H9 (cell line): ENCODE measurements at regions not wholly inside any gene's neighbourhood (a gene's known extent, or its start where the extent isn't known, plus 50 kb on each side); places are given as distances from the start of the nearest gene placed in this dataset.

ENCODE experiments used
- DNase-seq: peaks from one replicate; pipeline ENCODE4 v3.0.0-alpha.2; 2017
- H2AFZ ChIP-seq: one replicate; pipeline ENCODE4 v1.6.1; 2013; ENCODE audit warnings: mild to moderate bottlenecking, low read length, control low read depth, moderate library complexity
- H2AK5ac ChIP-seq: 2 replicates; pipeline ENCODE4 v1.6.1; 2013; ENCODE audit warnings: low read length, control low read depth, mixed read lengths; ENCODE audit not compliant: insufficient read length
- H2BK120ac ChIP-seq: one replicate; pipeline ENCODE4 v1.6.1; 2013; ENCODE audit warnings: low read depth, mild to moderate bottlenecking, low read length, control low read depth, inconsistent platforms; ENCODE audit not compliant: poor library complexity, severe bottlenecking
- H2BK12ac ChIP-seq: 2 replicates; pipeline ENCODE4 v1.6.1; 2013; ENCODE audit warnings: low read length, control low read depth, mixed read lengths, low read depth; ENCODE audit not compliant: insufficient read length
- H2BK15ac ChIP-seq: 2 replicates; pipeline ENCODE4 v1.6.1; 2013; ENCODE audit warnings: low read depth, low read length, control low read depth
- H2BK20ac ChIP-seq: one replicate; pipeline ENCODE4 v1.6.1; 2013; ENCODE audit warnings: low read depth, mild to moderate bottlenecking, low read length, control low read depth, inconsistent platforms; ENCODE audit not compliant: poor library complexity, severe bottlenecking
- H2BK5ac ChIP-seq: 2 replicates; pipeline ENCODE4 v1.6.1; 2013; ENCODE audit warnings: low read length, control low read depth, mixed read lengths; ENCODE audit not compliant: insufficient read length
- H3K14ac ChIP-seq: 2 replicates; pipeline ENCODE4 v1.6.1; 2013; ENCODE audit warnings: low read length, control low read depth; ENCODE audit not compliant: insufficient read depth
- H3K18ac ChIP-seq: 2 replicates; pipeline ENCODE4 v1.6.1; 2013; ENCODE audit warnings: low read depth, mild to moderate bottlenecking, mixed read lengths, low read length, control low read depth; ENCODE audit not compliant: insufficient read length
- H3K23ac ChIP-seq: 2 replicates; pipeline ENCODE4 v1.6.1; 2013; ENCODE audit warnings: low read length, control low read depth, mixed read lengths, low read depth; ENCODE audit not compliant: insufficient read length
- H3K23me2 ChIP-seq: 2 replicates; pipeline ENCODE4 v1.6.1; 2013; ENCODE audit warnings: low read depth, mild to moderate bottlenecking, mixed read lengths, low read length, control low read depth; ENCODE audit not compliant: insufficient read length, poor library complexity, severe bottlenecking
- H3K27ac ChIP-seq: 2 replicates; pipeline ENCODE4 v1.5.1; 2013; ENCODE audit warnings: low read length, control low read depth, mixed read lengths, low read depth; ENCODE audit not compliant: insufficient read length
- H3K27me3 ChIP-seq: 2 replicates; pipeline ENCODE4 v1.6.1; 2013; ENCODE audit warnings: low read length, control low read depth, inconsistent platforms; ENCODE audit not compliant: insufficient read depth
- H3K4ac ChIP-seq: 2 replicates; pipeline ENCODE4 v1.6.1; 2013; ENCODE audit warnings: low read depth, mild to moderate bottlenecking, control low read depth, inconsistent platforms, low read length, moderate library complexity
- H3K4me1 ChIP-seq: 2 replicates; pipeline ENCODE4 v1.6.1; 2013; ENCODE audit warnings: low read length, control low read depth, inconsistent platforms; ENCODE audit not compliant: insufficient read depth
- H3K4me2 ChIP-seq: 2 replicates; pipeline ENCODE4 v1.6.1; 2013; ENCODE audit warnings: low read length, control low read depth, mixed read lengths; ENCODE audit not compliant: insufficient read length, insufficient read depth
- H3K56ac ChIP-seq: 2 replicates; pipeline ENCODE4 v1.6.1; 2013; ENCODE audit warnings: low read depth, mild to moderate bottlenecking, mixed read lengths, low read length, control low read depth; ENCODE audit not compliant: insufficient read length
- H3K79me1 ChIP-seq: 2 replicates; pipeline ENCODE4 v1.6.1; 2013; ENCODE audit warnings: low read depth, mild to moderate bottlenecking, moderate library complexity, low read length, control low read depth, inconsistent platforms; ENCODE audit not compliant: insufficient read depth, poor library complexity, severe bottlenecking
- H3K79me2 ChIP-seq: 2 replicates; pipeline ENCODE4 v1.6.1; 2013; ENCODE audit warnings: low read length, control low read depth, inconsistent platforms; ENCODE audit not compliant: insufficient read depth
- H3K9ac ChIP-seq: 2 replicates; pipeline ENCODE4 v1.6.1; 2013; ENCODE audit warnings: low read length, control low read depth, mixed read lengths; ENCODE audit not compliant: insufficient read length; ENCODE audit errors: extremely low read depth
- H3K9me3 ChIP-seq: one replicate; pipeline ENCODE4 v1.6.1; 2013; ENCODE audit warnings: low read depth, low read length, inconsistent platforms; ENCODE audit not compliant: control insufficient read depth
- H3T11ph ChIP-seq: one replicate; pipeline ENCODE4 v1.6.1; 2013; ENCODE audit warnings: mild to moderate bottlenecking, low read length, control low read depth, inconsistent platforms
- H4K20me1 ChIP-seq: one replicate; pipeline ENCODE4 v1.6.1; 2013; ENCODE audit not compliant: control insufficient read depth, insufficient read length, insufficient read depth
- H4K5ac ChIP-seq: 2 replicates; pipeline ENCODE4 v1.6.1; 2013; ENCODE audit warnings: low read depth, mild to moderate bottlenecking, mixed read lengths, low read length, control low read depth; ENCODE audit not compliant: insufficient read length
- H4K8ac ChIP-seq: replicated peaks from 2 replicates; pipeline ENCODE4 v1.6.1; 2013; ENCODE audit warnings: low read length, control low read depth, mixed read lengths, low read depth; ENCODE audit not compliant: insufficient read length
- H4K91ac ChIP-seq: 2 replicates; pipeline ENCODE4 v1.6.1; 2013; ENCODE audit warnings: low read depth, mild to moderate bottlenecking, moderate library complexity, mixed read lengths, low read length, control low read depth; ENCODE audit not compliant: insufficient read length
- H3K27ac Mint-ChIP-seq, 3 experiments: 2 replicates in 2 of 3; 3 replicates in 1 of 3; pipeline ENCODE4 v1.8.0; 2020 to 2021; ENCODE audit warnings: mixed read lengths in 3 of 3, mild to moderate bottlenecking in 1 of 3, moderate library complexity in 1 of 3
- H3K27me3 Mint-ChIP-seq: 2 replicates; pipeline ENCODE4 v1.8.0; 2021; ENCODE audit warnings: low read depth, mild to moderate bottlenecking, moderate library complexity, mixed read lengths
- H3K36me3 Mint-ChIP-seq, 3 experiments: 2 replicates in 2 of 3; 3 replicates in 1 of 3; pipeline ENCODE4 v1.8.0; 2020 to 2021; ENCODE audit warnings: low read depth in 3 of 3, mixed read lengths in 3 of 3; ENCODE audit not compliant: insufficient read depth in 1 of 3
- H3K4me1 Mint-ChIP-seq, 2 experiments: 2 replicates each; pipeline ENCODE4 v1.8.0; 2020; ENCODE audit warnings: mixed read lengths in 2 of 2
- H3K4me3 Mint-ChIP-seq, 2 experiments: 2 replicates in 1 of 2; 3 replicates in 1 of 2; pipeline ENCODE4 v1.8.0; 2020 to 2021; ENCODE audit warnings: mild to moderate bottlenecking in 2 of 2, mixed read lengths in 2 of 2, moderate library complexity in 1 of 2
- H3K9me3 Mint-ChIP-seq, 2 experiments: 2 replicates in 1 of 2; 3 replicates in 1 of 2; pipeline ENCODE4 v1.8.0; 2020; ENCODE audit warnings: mild to moderate bottlenecking in 2 of 2, mixed read lengths in 2 of 2, moderate library complexity in 1 of 2
- WGBS: extraction: QIAGEN DNeasy Blood & Tissue Kit; methylation state at CpG from one replicate; pipeline ENCODE4 v1.1.7; 2013; ENCODE audit warnings: missing lambda C conversion rate, low lambda C conversion rate, mixed read lengths; ENCODE audit not compliant: insufficient read length; ENCODE audit errors: extremely low coverage; 5-methylcytosine and 5-hydroxymethylcytosine counted together
- TF ChIP-seq, protein P1 (sequence below): fragments of 200-600 bp; sonication (generic); conservative IDR thresholded peaks from 3 replicates; pipeline ENCODE4 v1.8.0; 2021; ENCODE audit warnings: antibody characterized with exemption, mild to moderate bottlenecking

DNA sequence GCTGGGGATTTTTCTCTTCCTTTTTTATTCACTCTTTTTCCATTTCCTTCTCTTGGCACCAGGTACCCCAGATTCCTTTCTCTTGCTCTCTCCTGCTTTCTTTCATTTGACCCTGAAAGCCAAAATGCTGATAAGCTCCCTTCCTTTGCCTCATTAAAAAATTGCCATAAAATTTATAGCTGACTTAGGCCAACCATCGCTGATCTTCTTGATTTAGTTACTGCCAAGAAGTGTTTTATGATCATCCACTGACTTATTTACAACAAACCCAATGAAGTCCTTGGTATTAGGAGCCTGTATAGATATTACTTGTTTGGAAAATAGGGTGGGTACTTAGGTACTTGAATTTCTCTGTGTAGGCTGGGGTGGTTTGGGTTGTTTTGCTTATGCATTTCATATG is 173.2 kb upstream of the PHYHIPL start:
- no peaks in the 10 kb centered on the region for H3K36me3 Mint-ChIP-seq
- H2BK15ac ChIP-seq: no peak overlapping the region
- no peak overlapping the region for H2AFZ ChIP-seq
- no peak overlapping the region for H3K18ac ChIP-seq
- no peak overlapping the region for H3K9ac ChIP-seq
- H2BK5ac ChIP-seq: no peak overlapping the region
- H3K79me2 ChIP-seq: no peaks in the 10 kb centered on the region
- H4K8ac ChIP-seq: no peak overlapping the region
- no peak overlapping the region for H4K5ac ChIP-seq
- H3K4me2 ChIP-seq: no peak overlapping the region
- H3K27ac Mint-ChIP-seq: no peak overlapping the region
- no peak overlapping the region for H3K23ac ChIP-seq
- H3K27me3 Mint-ChIP-seq: peaks cover 2% of the 10 kb centered on the region; the same call in 1 of the 2 replicates
- no peaks in the 10 kb centered on the region for H3K4me1 ChIP-seq
- H4K20me1 ChIP-seq: no peaks in the 10 kb centered on the region
- no peaks in the 10 kb centered on the region for H3K79me1 ChIP-seq
- no peak overlapping the region for H2BK20ac ChIP-seq
- H4K91ac ChIP-seq: no peak overlapping the region
- no peaks in the 10 kb centered on the region for H3K9me3 Mint-ChIP-seq
- H2BK12ac ChIP-seq: no peak overlapping the region
- DNase-seq: no peak
- H3K4ac ChIP-seq: no peak overlapping the region
- no peaks in the 10 kb centered on the region for H3K9me3 ChIP-seq
- whole genome bisulfite sequencing: no CpG with 5 or more reads among the region's 1 CpG
- no peak overlapping the region for H3K14ac ChIP-seq
- H3K27ac ChIP-seq: no peak overlapping the region
- H3T11ph ChIP-seq: no peak overlapping the region
- no peak overlapping the region for H3K56ac ChIP-seq
- H2BK120ac ChIP-seq: no peak overlapping the region
- H3K4me1 Mint-ChIP-seq: peaks cover under 1 to 3% of the 10 kb centered on the region in 2 experiments; a peak in 3 of 4 replicates
- H3K4me3 Mint-ChIP-seq: no peak overlapping the region
- H2AK5ac ChIP-seq: no peak overlapping the region
- H3K27me3 ChIP-seq: no peaks in the 10 kb centered on the region
- no peaks in the 10 kb centered on the region for H3K23me2 ChIP-seq
- TF ChIP-seq, protein P1, sequence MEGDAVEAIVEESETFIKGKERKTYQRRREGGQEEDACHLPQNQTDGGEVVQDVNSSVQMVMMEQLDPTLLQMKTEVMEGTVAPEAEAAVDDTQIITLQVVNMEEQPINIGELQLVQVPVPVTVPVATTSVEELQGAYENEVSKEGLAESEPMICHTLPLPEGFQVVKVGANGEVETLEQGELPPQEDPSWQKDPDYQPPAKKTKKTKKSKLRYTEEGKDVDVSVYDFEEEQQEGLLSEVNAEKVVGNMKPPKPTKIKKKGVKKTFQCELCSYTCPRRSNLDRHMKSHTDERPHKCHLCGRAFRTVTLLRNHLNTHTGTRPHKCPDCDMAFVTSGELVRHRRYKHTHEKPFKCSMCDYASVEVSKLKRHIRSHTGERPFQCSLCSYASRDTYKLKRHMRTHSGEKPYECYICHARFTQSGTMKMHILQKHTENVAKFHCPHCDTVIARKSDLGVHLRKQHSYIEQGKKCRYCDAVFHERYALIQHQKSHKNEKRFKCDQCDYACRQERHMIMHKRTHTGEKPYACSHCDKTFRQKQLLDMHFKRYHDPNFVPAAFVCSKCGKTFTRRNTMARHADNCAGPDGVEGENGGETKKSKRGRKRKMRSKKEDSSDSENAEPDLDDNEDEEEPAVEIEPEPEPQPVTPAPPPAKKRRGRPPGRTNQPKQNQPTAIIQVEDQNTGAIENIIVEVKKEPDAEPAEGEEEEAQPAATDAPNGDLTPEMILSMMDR: no peak
